GM21423 (cell line): ENCODE measurements at regions not wholly inside any gene's neighbourhood (a gene's known extent, or its start where the extent isn't known, plus 50 kb on each side); places are given as distances from the start of the nearest gene placed in this dataset.
"Not testable (repeated sequence)": the region's sequence is repeated elsewhere in the genome, so short reads cannot be mapped to it uniquely, and the experiment has no call there.

Experiments used
- ATAC-seq: cut with Tn5 transposase; IDR thresholded peaks from one replicate; pipeline ENCODE4 v1.9.1; 2021; ENCODE audit warnings: mild to moderate bottlenecking, moderate library complexity; ENCODE audit not compliant: unreplicated experiment

DNA sequence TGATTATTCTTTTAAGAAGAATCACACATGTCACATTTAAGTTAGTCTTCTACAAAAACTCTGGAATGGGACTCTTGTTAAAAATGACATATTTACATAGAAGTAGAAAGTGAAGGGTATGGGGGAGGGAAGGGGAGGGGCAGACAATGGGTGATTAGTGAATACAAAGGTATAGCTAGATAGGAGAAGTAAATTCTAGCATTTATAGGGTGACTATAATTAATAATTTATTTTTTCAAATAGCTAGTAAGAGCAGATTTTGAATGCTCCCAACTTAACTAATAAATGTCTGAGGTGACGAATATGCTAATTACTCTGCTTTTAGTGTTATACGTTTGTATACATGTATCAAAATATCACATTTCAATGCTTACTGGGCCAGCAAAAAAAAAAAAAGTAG is 59.4 kb downstream of the BLTP3B start:
- no peak for ATAC-seq

DNA sequence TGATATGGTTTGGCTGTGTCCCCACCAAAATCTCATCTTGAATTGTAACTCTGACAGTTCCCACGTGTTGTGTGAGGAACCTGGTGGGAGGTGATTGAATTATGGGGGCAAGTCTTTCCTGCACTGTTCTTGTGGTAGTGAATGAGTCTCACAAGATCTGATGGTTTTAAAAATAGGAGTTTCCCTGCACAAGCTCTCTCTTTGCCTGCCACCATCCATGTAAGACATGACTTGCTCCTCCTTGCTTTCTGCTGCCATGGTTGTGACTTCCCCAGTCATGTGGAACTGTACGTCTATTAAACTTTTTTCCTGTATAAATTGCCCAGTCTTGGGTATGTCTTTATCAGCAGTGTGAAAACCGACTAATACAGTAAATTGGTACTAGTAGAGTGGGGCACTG is 63.9 kb downstream of the BLTP3B start:
- not testable (repeated sequence) for ATAC-seq

DNA sequence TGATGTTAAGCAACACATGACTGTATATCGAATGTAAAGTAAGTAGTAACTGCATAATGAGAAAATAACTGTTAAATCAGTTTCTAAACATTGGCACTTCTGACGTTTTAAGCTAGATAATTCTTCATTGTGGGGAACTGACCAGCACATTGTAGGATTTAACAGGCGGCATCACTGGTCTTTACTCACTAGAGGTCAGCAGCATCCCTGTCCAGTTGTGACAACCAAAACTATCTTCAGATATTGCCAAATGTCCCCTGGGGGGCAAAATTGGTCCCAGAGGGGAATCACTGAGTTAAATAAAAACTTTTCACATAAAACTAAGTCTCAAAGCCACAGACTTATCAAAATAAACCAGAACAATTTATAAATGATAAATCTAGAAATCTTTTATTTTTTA is 65.3 kb downstream of the BLTP3B start:
- no peak for ATAC-seq

DNA sequence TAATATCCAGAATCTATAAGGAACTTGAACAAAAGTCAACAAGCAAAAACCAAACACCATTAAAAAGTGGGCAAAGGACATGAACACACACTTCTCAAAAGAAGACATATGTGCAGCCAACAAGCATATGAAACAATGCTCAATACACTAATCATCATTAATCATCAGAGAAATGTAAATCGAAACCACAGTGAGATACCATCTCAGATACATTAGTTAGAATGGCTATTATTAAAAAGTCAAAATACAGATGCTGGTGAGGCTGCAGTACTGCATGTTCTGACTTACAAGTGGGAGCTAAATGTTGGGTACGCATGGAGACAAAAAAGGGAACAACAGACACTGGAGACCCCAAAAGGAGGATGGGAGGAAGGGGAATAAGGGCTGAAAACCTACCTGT is 67.1 kb downstream of the BLTP3B start:
- no peak for ATAC-seq

DNA sequence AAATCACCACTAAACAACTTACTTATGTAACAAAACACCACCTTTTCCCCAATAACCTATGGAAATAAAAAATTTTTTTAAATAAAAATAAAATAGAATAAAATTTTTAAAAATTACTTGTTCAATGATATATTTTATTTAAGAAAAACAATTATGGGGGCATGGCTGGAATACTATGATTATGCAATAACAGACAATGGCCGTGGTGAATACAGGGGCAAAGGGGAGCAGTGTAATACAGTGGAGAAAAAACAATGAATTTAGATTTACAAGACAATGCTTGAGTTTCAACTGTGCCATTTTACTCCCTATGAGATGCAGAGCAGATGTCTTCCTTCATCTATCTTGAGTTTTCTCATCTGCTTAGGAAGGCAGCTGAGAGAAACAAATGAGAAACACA is 72.9 kb downstream of the BLTP3B start:
- ATAC-seq, result no peak

DNA sequence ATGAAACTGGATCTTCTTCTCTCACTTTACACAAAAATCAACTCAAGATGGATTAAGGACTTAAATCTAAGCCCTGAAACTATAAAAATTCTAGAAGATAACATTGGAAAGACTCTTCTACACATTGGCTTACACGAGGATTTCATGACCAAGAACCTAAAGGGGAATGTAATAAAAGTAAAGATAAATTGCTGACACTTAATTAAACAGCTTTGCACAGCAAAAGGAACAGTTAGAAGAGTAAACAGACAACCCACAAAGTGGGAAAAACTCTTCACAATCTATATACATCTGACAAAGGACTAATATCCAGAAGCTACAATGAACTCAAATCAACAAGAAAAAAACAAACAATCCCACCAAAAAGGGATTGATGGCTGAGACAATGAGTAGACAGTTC is 74.4 kb downstream of the BLTP3B start:
- no peak for ATAC-seq

DNA sequence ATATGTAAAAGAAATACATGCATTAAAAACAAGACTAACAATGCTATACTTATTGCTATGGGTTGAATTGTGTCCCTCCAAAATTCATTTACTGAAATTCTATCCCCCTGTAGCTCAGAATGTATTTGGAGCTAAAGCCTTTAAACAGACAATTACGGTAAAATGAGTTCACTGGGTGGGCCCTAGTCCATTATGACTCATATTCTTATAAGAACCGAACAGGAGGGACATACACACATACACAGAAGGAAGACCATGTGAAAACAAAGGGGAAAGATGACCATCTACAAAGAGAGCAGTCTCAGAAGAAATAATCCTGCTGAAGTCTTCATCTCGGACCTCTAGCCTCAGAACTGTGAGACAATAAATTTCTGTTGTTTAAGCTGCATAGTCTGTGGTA is 77.1 kb upstream of the ANKS1B start:
- ATAC-seq, result no peak

DNA sequence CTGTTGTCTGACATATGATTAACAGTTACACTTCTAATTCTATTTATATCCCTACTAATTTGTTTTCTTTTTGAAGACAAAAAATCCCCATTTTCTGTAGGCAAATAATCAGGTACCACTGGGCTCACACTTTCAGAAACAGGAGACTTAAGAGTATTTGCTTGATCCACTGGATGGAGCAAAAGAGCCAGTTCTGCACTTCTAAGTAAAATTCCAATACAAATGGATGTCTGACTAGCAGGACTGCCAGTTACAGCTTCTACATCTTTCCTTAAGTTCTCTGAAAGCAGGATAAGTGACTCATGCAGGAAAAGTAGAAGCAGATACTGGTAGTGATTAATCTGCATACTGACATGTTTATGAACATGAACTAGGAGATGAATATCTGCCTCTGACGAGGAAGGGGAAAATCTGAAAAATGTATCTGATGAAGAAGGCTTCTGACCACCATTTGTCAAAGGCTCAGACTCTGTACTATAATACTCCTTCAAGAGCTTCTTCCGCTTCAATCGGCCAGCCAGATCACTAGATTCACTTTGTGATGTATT is 73.8 kb upstream of the ANKS1B start:
- ATAC-seq, result peak; percentile 67

DNA sequence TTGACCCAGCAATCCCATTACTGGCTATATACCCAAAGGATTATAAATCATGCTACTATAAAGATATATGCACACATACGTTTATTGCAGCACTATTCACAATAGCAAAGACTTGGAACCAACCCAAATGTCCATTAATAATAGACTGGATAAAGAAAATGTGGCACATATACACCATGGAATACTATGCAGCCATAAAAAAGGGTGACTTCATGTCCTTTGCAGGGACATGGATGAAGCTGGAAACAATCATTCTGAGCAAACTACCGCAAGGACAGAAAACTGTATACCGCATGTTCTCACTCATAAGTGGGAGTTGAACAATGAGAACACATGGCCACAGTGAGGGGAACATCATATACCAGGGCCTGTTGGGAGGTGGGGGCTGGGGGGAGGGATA is 61.5 kb upstream of the ANKS1B start:
- not testable (repeated sequence) for ATAC-seq

DNA sequence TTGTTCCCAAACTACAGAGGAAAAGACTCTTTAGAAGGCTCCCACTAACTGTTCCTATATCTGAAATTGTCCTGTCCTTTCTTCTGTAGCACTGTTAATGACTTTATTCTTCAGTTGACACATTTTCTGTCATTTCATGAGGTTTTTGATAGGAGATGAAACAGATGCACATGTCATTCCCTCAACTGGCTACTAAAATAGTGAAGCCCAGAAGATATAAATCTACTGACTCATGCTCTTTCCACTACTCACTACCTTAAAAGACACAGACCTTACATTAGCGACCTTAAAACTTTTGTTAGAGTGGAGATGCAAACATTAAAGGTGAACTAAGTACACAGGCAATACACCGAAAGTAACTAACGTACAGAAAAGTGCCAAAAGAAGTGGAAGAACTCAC is 59.5 kb upstream of the ANKS1B start:
- ATAC-seq, result no peak

DNA sequence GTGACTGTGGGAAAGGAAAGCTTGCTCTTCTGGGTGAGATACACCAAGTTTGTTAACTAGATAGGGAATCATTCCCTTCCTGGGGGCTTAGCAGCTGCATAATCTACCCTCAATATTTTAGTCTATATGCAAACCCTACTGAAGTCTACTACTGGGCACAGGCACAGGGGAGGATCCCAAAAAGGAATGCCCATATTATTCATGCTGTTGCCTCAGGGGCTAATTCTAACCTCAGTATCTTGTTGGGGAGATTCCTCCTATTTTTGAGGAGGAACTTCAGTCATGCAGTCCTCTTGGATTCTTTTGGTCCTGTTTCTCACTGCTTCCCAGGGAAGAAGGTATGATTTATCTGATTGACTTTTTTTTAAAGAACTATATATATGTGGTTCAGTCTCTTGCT is 58.9 kb upstream of the ANKS1B start:
- no peak for ATAC-seq
